Stimulated activated CD4-positive, alpha-beta T cell treated with anti-CD3 and anti-CD28 coated beads, Interleukin-1b, Interleukin-23, amount 100 ng/mL, for 4 hours (primary cell): ENCODE measurements at regions not wholly inside any gene's neighbourhood (a gene's known extent, or its start where the extent isn't known, plus 50 kb on each side); places are given as distances from the start of the nearest gene placed in this dataset.
"Not testable (repeated sequence)": the region's sequence is repeated elsewhere in the genome, so short reads cannot be mapped to it uniquely, and the experiment has no call there.

Experiments used
- DNase-seq, 2 donors: peaks; one replicate each; pipeline ENCODE4 v3.0.0-alpha.2; 2020; ENCODE audit warnings: low read depth in 2 of 2

- DNase-seq = no peak
These were observed 190.5 kb upstream of the NECTIN3 start for GRCh38 chr3:110881069-110881468.

GRCh38 chr3:110886222-110886893, 185.3 kb upstream of the NECTIN3 start:
- no peak for DNase-seq

- DNase-seq = no peak
These were observed 184.4 kb upstream of the NECTIN3 start for GRCh38 chr3:110887176-110887575.

- DNase-seq = not testable (repeated sequence)
These were observed 182.8 kb upstream of the NECTIN3 start for GRCh38 chr3:110888625-110889375.

- not testable (repeated sequence) for DNase-seq
These were observed 182.3 kb upstream of the NECTIN3 start for GRCh38 chr3:110889376-110889699.

- no peak for DNase-seq
These were observed 177.0 kb upstream of the NECTIN3 start for GRCh38 chr3:110894574-110894973.

- no peak for DNase-seq
These were observed 176.6 kb upstream of the NECTIN3 start for GRCh38 chr3:110895054-110895453.

- DNase-seq = no peak
These were observed 174.6 kb upstream of the NECTIN3 start for GRCh38 chr3:110897046-110897445.

GRCh38 chr3:110900576-110900975, 171.0 kb upstream of the NECTIN3 start:
- DNase-seq = no peak

GRCh38 chr3:110901536-110901935, 170.1 kb upstream of the NECTIN3 start:
- no peak for DNase-seq

GRCh38 chr3:110902453-110903085, 169.0 kb upstream of the NECTIN3 start:
- no peak for DNase-seq

- no peak for DNase-seq
These were observed 167.7 kb upstream of the NECTIN3 start for GRCh38 chr3:110903771-110904519.

- no peak for DNase-seq
These were observed 167.1 kb upstream of the NECTIN3 start for GRCh38 chr3:110904520-110904890.

GRCh38 chr3:110905121-110905520, 166.5 kb upstream of the NECTIN3 start:
- no peak for DNase-seq

GRCh38 chr3:110909839-110910238, 161.8 kb upstream of the NECTIN3 start:
- DNase-seq = no peak

- no peak for DNase-seq
These were observed 161.2 kb upstream of the NECTIN3 start for GRCh38 chr3:110910346-110910955.

GRCh38 chr3:110918963-110919362, 152.7 kb upstream of the NECTIN3 start:
- no peak for DNase-seq

GRCh38 chr3:110925798-110926197, 145.8 kb upstream of the NECTIN3 start:
- no peak for DNase-seq

GRCh38 chr3:110928016-110928662, 143.5 kb upstream of the NECTIN3 start:
- DNase-seq = no peak

GRCh38 chr3:110929816-110930215, 141.8 kb upstream of the NECTIN3 start:
- no peak for DNase-seq

GRCh38 chr3:110932567-110932966, 139.0 kb upstream of the NECTIN3 start:
- no peak for DNase-seq
